ENCODE measurements at regions not wholly inside any gene's neighbourhood (a gene's known extent, or its start where the extent isn't known, plus 50 kb on each side); places are given as distances from the start of the nearest gene placed in this dataset.

- in situ Hi-C loops (cut with HindIII; ENCODE audit: low sequenced_read_pairs), result no loop called here
Measured at GRCh38 chr5:106412606-106413005, 1258.1 kb downstream of the EFNA5 start.

DNA sequence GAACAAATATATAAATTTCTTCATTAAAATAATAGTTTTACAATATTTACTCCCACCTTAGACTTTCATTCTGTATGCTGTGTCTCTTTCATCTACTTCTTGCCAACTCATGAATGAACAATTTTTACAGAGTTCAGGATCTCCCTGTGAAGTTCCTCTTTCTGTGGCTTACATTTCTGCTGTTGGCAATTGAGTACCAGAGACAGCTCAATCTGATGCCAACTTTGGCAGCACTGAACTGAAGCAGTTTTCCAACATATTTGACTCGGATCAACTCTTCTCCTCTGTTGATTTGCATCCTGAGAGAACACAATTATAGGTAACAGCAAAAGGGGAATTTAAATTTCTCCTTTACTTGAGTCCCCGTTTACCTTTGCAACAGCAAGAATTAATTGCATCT is 1262.2 kb downstream of the EFNA5 start:
- in situ Hi-C loops (cut with HindIII; ENCODE audit: low sequenced_read_pairs), result no loop called here

DNA sequence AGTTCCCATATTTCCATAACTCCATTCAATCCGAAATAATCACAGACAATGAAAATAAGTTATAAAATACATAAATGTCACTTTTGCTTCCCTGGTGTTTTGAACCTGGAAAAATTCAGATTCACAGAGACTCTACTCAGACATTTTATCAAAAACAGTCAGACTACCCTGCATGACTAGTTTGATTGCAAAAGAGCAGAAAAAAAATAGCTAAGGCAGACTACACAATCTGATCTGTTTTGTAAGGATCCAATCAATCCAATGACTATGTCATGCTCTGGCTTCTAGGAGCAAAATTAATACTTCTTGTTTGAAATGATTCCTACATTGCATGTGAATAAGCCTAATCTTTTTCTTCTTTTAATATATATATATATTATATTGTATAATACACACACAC is 1262.6 kb downstream of the EFNA5 start:
- in situ Hi-C loops (cut with HindIII; ENCODE audit: low sequenced_read_pairs), result no loop called here

DNA sequence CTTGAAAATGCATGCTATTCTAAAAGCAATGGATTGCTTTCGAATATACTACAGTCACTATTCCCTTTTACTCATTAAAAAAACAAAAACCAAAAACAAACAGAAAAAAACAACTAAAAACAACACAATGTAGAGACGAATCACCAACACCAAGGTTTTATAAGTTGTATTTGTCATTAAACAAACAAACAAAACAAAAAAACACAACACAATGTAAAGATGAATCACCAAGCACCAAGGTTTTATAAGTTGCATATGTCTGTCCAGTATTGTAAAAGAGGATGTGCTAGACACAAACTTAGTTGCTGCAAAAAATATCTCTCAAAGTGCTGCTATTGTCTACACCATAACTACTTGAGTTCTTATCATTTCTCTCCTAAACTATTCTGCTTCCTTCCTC is 1269.2 kb downstream of the EFNA5 start:
- in situ Hi-C loops (cut with HindIII; ENCODE audit: low sequenced_read_pairs), result no loop called here

DNA sequence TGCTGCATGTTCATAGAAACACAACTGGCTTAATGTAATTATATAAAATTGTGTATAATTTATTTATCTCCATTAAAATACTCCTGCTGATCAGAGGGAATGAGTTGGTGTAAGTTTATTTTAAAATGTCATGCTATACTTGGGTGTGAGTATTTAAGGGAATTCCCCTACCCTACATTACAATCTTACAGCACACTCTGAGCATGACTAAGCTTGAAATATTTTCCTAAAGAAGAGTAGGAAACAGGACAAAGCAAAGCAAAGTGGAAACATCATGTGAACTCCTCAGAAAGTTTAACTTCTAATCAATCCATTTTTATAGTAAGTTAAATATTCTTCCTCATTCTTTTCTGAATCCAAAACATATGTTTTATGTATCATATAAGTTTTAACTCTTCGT is 1271.3 kb downstream of the EFNA5 start:
- in situ Hi-C loops (cut with HindIII; ENCODE audit: low sequenced_read_pairs), result no loop called here

DNA sequence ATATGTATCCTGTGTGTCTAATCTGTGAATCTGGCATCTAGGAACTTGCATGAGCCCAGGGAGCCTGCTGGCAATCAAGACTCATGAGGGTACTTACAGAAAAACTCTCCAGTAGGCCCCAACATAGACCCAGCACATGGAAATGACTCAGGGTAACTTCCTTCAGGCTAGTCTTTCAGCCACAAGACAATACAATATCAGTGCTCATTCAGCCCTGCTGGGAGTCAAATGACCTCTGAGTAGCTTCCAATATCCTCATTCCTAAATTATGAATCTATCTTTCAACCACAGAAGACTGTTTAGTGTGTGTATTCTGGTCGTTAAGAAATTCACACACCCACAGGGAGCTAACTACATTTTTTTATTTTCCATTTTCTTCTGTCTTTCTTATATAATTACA is 1273.0 kb downstream of the EFNA5 start:
- in situ Hi-C loops (cut with HindIII; ENCODE audit: low sequenced_read_pairs), result no loop called here

GRCh38 chr5:106393276-106393675 is 1277.5 kb downstream of the EFNA5 start:
- in situ Hi-C loops (cut with HindIII; ENCODE audit: low sequenced_read_pairs), result no loop called here

DNA sequence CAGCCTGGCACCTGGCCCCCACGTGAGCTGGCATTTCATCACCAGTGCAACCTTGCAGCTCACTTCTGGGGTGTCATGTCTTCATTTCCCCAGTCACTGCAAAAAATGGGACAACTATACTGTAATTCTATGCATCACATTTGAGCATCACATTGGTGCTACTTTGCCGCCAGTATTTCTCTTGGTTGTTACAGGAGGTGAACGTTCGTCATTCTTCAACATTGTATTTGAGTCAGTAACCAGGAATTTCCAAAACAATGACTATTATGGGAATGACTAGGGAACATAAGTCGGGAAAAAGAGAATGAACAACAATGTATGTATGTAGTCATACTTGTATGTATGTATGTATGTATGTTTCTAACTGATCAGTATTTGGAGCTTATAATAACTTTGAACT is 1278.0 kb downstream of the EFNA5 start:
- in situ Hi-C loops (cut with HindIII; ENCODE audit: low sequenced_read_pairs), result no loop called here

DNA sequence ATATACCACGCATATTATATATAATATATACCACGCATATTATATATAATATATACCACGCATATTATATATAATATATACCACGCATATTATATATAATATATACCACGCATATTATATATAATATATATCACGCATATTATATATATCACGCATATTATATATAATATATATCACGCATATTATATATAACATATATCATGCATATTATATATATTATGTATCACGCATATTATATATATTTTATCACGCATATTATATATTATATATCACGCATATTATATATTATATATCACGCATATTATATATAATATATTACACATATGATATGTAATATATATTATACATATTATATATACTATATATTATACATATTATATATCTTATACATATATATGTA is 1283.0 kb downstream of the EFNA5 start:
- in situ Hi-C loops (cut with HindIII; ENCODE audit: low sequenced_read_pairs), result loop anchor here (5.0 kb wide), 1 partner anchor 35 kb away; no protein-coding TSS in a partner anchor

GRCh38 chr5:106386287-106386686 is 1284.5 kb downstream of the EFNA5 start:
- in situ Hi-C loops (cut with HindIII; ENCODE audit: low sequenced_read_pairs), result loop anchor here (5.0 kb wide), 1 partner anchor 36 kb away; no protein-coding TSS in a partner anchor

DNA sequence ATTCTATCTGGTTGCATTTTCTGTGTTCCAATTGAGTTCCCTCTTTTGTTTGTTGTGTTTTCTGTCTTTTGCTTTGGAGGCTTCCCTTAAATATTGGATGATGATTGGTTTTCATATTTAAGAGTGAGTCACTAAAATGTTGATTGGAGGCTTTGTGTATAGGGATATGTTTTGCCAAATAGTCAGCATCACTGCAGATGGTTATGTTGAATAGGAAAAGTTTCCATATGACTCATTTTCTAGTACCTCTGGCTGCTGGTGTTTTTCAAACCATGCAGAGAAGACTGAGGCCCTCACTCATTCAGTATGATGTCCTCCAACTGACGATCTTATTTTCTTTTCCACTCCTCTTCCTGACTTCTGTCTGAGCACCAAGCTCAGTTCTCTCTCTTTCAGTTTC is 1290.0 kb downstream of the EFNA5 start:
- in situ Hi-C loops (cut with HindIII; ENCODE audit: low sequenced_read_pairs), result no loop called here

DNA sequence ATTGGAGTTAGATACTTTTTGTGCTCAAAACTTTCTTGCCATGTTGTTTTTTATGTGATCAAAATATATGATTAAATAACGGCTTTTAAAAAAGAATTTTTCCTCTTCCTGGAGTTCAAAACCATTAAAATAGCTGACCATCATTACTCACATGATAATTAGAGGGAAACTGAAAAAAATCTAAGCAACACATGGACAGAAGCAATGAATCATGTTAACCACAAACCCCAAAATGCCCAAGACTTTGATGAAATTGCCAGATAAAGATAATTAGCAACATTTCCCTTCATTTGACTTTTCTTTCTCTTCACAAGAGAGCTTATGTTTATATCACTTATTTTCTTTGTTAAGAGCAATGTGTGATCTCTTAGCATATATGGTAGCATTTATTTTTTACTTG is 1294.2 kb downstream of the EFNA5 start:
- in situ Hi-C loops (cut with HindIII; ENCODE audit: low sequenced_read_pairs), result no loop called here

DNA sequence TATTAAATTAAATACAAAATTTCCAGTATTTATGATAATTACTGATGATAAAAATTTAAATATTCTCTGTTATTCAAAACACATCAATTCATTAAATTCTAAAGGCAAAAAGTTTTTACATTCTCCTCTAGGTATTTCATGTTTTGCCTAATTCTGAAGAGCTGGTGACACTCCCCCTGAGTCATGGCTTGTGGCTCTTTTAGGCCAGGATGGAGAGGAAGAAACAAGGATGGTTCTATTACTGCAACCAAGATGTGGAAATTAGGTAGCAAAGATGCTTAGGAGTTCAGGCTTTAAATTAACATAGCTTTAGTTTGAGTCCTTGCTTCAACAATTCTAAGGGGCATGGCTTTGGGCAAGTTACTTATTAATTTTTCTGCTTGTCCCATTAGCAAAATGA is 1295.8 kb downstream of the EFNA5 start:
- in situ Hi-C loops (cut with HindIII; ENCODE audit: low sequenced_read_pairs), result no loop called here

DNA sequence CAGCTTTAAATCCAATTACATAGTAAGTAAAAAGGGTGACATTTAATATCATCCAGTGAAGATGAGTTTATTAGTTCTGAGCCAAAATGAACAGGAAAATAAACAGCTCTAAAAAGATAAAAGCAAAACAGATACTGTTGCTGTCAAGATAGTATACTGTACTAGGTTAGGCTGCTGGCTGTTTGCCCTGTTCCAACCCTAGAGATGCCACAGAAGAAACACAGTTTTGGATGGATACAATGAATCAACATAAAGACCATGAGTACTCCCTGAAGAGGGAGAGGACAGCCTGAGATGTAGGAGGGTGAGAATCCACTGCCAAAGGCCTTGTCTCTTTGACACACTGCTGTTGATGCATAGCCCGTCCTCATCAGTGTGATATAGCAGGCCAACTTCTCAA is 1302.7 kb downstream of the EFNA5 start:
- in situ Hi-C loops (cut with HindIII; ENCODE audit: low sequenced_read_pairs), result no loop called here

DNA sequence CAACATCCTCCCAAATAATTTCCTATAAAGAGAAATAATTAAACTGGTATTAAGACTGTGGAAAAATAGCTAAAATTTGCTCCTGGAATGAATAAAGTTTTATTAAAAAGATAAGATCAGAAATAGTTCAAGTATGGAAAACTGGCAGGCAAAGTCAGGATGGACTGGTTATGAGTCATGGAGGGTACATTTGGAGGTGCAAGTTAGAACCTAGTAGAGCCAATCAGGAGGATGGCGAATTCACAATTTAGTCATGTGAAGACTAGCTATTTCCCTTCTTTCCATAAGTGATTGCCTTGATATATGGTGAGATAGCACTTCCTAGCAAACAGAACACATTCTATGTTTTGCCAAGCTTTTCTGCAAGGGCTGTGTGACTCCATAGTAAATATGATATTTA is 1303.5 kb downstream of the EFNA5 start:
- in situ Hi-C loops (cut with HindIII; ENCODE audit: low sequenced_read_pairs), result no loop called here

DNA sequence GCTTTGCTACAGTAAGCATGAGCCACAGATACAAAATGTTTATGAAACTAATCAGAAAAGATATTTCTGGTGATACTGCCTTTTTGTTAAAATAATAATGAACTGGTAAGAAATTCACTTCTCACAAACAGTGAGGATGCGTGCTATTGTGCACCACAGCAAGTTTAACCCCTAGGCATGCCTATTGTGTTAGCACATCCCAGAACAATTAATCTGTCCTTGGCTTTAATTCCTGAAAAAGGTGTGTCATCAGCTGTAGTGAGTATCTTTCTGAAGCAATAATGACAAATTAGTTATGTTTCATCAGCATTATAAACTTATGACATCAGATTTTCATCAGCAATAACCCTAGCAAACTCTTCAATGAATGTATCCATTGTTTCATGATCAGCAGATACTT is 1307.2 kb downstream of the EFNA5 start:
- in situ Hi-C loops (cut with HindIII; ENCODE audit: low sequenced_read_pairs), result no loop called here

- in situ Hi-C loops (cut with HindIII; ENCODE audit: low sequenced_read_pairs), result no loop called here
Measured at GRCh38 chr5:106361905-106362304, 1308.8 kb downstream of the EFNA5 start.

- in situ Hi-C loops (cut with HindIII; ENCODE audit: low sequenced_read_pairs), result no loop called here
Measured at GRCh38 chr5:106331415-106331814, 1339.3 kb downstream of the EFNA5 start.

- in situ Hi-C loops (cut with HindIII; ENCODE audit: low sequenced_read_pairs), result no loop called here
Measured at GRCh38 chr5:106324356-106324755, 1346.4 kb downstream of the EFNA5 start.

DNA sequence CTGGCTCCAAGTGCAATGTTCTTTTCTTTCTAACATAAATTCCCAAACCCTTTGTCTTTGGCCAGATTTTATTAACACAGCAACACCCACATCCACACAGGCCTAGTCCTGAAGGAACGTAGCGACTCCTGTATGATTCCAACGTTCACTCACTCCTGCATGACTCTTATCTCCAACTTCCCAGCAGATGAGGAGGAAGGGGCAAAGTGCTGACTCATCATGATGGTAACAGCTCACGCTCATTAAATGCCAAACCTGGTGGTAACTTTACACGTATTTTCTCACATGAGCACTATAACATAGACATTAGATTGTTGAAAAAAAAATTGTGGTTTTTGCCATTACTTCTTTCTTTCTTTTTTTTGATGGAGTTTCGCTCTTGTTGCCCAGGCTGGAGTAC is 1349.5 kb downstream of the EFNA5 start:
- in situ Hi-C loops (cut with HindIII; ENCODE audit: low sequenced_read_pairs), result no loop called here

DNA sequence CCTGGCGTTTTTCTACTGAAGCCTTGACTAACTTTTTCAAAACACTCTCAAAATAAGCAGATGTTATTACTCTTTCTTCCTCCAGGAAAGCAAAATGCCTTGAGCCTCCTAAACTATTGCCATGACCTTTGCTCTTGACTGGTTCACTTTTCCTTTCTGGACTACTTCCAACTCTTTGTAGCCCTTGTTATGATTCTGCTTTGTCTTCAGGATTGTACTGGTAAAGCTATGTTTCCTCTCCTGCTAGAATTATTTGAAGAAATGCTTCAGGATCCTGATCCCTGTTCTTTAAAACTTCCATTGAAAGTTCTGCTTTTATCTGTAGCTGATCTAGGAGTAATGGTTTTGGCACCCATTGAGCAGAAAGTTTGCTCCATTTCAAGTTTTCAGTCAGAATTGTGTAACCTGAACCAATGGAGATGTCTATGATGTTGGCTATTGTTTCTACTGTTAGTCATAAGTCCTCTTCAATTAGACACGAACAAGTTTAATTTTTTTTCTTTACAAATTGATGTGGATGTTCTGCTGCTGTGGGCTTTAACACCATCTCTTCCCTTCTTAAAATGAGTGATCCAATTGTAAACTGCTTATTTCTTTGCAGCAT is 1356.4 kb downstream of the EFNA5 start:
- in situ Hi-C loops (cut with HindIII; ENCODE audit: low sequenced_read_pairs), result no loop called here

- in situ Hi-C loops (cut with HindIII; ENCODE audit: low sequenced_read_pairs), result no loop called here
Measured at GRCh38 chr5:106312360-106312759, 1358.4 kb downstream of the EFNA5 start.

- in situ Hi-C loops (cut with HindIII; ENCODE audit: low sequenced_read_pairs), result no loop called here
Measured at GRCh38 chr5:106311230-106311915, 1359.4 kb downstream of the EFNA5 start.

Measured in endothelial cell of hepatic sinusoid (primary cell).